ENCODE measurements at regions not wholly inside any gene's neighbourhood (a gene's known extent, or its start where the extent isn't known, plus 50 kb on each side); places are given as distances from the start of the nearest gene placed in this dataset.

DNA sequence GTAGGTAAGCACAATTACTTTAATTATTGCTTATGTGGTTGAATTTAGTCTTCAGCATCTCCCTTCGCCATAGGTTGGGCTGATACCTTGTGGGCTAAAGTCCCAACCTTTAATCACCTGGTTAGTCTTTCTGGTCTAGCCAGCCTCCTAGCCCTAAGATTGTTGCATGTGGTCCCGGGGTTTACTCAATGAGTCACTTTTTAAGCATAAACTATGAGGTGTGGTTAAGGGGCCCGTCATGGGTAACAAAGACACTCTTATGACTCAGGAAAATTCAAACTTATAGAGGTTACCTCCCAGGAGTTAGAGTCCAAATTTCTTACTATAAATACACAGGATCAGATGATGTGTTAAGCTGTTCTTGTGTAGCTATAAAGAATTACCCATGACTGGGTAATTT, 841.6 kb downstream of the TRIB2 start:
- no peak for DNase-seq

DNA sequence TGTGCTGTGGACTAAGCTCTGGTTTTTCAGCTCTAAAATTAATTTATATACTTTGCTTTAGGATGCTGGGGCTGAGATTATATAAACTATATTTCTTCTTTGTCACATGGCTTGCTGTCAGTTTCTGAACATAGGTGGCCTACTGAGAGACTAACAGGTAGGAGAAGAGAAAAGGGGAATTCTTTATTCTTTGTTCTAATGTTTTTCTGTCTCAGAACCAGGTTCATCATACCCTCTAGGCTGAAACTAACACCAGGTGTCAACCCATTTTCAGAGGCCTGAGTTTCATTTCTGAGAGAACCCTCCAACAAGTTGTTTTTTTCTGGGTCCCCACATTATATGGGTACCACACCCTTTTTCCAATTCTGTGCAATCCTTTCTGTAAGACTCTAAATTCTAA, 843.6 kb downstream of the TRIB2 start:
- DNase-seq = no peak

DNA sequence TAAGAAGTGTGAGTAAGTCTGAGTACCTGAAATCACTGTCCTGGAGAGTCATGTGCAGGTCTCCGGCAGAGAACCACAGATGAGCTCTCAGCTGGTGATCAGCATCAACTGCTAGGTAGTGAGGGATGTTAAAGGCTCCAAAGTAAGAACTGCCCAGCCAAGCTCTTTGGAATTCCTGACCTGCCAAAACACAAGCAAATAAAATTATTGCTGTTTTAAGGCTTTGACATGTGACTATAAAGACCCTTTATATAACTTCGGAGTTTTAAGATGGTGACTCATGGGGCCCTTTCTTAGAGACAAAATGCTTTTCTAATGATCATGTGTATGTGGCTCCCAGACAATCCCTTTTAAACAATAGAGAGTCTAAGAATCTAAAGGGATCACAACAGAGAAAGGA, 855.7 kb downstream of the TRIB2 start:
- no peak for DNase-seq

DNA sequence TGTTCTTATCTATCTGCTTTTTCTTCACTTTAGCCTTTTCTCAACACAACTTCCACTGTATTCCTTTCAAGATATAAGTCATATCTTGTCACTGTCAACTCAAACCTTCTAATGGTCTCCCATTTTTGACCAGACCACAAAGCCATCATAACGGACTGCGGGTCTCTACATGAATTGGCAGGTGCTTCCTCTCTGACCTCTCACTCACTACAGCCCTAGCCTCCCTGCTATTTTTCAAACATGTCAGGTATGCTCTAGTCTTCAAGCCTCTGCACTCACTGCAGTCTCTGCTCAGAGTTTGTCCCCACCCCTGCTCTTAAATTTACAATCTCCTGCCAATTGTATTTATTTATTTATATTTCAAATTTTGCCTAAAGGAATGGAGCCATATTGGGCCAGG, 858.1 kb downstream of the TRIB2 start:
- no peak for DNase-seq

DNA sequence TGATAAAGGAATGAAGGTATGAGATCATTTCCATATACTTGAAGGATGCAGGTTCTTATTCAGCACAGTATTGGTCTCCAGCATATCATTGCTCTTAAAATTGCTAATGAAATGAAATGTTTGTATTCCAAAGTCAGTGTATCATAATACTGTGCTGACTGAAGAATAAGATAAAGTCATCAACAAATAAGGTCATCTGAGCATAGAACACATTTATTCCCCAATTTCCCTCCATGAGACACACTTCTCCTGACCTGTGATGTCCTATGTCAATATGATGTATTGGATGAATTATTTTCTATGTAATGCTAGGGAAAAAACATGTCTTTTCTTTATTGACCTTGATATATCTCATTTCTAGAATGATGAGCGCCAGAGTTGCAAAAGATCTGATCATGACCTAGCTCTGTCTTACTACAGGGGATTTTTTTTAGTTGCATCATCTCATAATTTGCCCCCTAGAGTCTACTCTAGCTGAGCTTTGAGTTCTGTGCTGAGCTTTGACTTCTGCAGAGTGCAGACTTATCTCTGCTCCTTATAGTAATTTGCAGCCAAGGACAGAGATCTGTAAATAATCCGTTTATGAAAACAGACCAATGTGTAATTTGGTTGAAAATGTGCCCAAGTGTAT, 859.8 kb downstream of the TRIB2 start:
- no peak for DNase-seq

DNA sequence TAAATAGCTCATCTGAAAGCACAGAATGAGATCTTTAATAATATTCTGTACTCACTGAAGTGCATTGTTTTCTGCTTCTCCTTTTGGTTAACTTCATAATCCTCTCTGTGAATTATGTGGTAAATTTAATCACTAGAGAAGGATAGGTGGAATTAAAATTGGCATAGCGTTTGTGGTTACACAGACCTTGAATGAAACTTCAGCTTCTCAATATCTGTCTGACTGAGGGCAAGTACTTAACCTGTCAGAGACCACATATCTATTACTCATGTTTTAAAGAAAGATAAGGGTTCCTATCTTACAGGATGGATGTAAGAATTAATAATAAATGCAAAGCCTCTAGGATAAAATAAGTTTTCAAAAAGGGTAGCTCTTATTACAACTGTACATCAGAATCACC, 861.8 kb downstream of the TRIB2 start:
- no peak for DNase-seq

DNA sequence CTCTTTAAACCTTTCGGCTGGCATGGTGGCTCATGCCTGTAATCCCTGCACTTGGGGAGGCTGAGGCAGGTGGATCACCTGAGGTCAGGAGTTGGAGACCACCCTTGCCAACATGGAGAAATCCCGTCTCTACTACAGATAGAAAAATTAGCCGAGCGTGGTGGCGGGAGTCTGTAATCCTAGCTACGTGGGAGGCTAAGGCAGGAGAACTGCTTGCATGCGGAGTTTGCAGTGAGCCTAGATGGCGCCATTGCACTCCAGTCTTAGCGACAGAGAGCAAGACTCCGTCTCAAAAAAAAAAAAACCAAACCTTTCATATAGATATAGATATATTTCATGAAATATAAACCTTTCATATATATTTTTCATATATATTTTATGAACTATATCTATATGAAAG, 864.7 kb downstream of the TRIB2 start:
- no peak for DNase-seq

DNA sequence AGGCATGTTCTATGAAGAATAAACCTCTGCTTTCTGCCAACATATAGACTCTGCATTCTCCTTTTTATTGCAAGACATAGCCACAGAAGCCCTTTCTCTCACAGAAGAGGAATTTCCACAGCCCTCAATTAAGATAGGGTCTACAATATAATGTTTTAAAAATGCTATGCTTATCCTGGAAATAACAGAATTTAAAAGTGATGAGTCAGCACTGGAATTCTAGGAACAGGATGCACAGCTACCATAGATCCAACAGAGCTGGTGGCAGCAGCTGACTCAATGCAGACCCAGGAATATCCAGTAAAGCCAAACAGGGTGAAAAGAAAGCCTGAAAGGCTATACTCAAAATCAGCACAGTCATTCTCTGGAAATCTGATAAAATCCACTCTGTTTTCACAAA, 866.9 kb downstream of the TRIB2 start:
- no peak for DNase-seq

DNA sequence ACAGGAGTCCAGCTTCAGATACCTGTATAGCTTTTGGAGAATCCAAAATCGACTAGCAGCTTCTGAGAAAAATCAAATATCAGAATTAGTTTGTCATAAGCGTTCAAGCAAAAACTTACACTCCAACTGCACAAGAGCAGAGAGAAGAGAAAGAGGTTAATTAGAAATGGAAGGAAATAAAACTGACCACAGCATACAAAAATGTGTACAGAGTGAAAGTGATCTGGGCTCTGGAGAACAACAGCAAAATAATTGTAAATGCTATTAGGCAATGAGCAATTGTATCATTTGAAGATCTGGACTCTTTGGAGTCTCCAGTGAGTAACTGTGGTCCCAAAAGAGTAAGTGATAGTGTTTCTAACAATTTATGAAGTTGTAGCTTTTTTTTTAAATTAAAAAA, 867.3 kb downstream of the TRIB2 start:
- no peak for DNase-seq

DNA sequence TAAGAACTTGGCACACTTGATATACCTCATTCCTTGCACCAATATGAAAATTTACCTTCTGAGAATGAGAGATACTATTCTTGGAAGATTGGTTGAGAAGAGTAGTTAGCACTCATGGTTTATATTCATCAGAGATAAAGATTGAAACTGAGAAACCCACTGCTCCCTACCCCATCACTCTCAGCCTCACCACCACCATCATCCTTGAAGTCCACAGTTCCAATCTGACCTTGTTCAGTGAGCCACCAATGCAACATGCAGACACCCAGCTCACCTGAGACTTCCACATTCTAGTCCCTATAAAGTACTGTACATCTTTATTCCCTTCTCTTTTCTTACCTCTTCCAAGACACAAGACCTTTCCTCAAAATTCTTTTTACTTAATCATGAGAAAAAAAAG, 869.0 kb downstream of the TRIB2 start:
- no peak for DNase-seq

DNA sequence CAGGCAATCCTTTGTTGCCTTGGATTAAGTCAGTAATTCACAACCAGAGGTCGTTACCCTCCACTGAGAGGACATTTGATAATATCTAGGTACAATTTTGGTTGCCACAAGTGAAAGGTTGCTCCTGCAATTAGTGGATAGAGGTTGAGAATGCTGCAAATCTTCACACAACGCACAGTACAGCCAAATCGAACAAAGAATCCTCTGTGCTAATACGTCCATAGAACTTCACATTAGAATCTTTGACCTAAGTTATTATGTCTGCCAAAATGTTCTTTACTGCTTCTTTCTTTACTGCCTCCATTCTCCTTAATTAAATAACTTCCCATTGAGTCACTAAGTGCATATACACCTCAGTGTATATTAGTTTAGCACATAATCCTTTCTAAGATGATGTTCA, 879.5 kb downstream of the TRIB2 start:
- no peak for DNase-seq

DNA sequence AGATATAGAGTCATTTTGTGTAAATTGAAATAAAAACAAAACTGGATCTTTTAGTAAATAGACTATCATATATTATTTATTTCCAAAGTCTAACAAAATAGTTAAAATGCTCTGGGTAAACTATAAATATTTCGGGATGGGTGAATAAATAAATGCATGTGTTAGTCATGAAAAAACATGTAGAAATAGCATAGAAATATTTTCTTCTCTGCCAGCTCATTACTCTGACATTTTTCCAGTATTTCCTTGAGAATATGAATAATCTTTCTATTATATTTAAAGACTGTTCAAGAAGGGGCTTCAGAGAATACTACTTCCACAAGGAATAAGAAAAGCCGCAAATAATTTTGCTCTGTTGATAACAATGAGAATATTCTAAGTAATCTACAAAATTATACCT, 880.4 kb downstream of the TRIB2 start:
- no peak for DNase-seq

DNA sequence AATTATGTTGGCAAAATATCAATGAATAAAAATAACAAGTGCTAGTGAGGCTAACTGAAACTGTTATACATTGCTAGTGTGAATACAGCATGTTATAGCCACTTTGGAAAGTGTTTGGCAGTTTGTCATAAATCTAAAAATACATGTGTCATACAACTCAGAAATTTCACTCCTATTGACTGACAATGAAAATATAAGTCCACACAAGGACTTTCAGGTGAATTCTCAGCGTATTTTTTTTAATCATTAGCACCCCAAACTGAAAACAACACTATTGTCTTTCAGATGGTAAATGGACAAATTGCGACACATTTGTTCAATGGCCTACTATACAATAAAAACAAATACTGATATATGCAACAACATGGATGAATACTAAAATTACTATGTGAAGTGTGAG, 884.8 kb downstream of the TRIB2 start:
- no peak for DNase-seq

DNA sequence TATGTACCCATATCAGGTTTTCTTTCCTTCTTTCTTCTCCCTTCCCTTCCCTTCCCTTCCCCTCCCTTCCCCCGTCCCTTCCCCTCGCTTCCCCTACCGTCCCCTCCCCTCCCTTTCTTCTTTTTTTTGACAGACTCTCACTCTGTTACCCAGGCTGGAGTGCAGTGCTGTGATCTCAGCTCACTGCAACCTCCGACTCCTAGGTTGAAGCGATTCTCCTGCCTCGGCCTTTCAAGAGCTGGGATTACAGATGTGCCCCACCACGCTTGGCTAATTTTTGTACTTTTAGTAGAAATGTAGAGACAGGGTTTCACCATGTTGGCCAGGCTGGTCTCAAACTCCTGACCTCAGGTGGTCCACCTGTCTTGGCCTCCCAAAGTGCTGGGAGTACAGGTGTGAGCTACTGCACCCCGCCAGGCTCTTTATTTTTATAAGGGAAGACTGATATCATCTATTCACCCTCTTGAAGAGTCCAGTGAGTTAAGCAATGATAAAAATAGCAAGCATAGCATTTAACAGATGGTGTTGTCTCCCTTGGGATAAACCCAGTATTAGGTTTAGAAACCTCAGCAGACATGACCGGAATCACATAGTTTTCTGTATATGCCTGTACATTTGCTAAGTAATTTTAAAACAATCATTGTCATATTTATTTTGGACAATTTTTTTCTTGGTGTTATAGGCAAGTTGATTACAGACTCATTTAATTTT, 888.4 kb downstream of the TRIB2 start:
- no peak for DNase-seq

DNA sequence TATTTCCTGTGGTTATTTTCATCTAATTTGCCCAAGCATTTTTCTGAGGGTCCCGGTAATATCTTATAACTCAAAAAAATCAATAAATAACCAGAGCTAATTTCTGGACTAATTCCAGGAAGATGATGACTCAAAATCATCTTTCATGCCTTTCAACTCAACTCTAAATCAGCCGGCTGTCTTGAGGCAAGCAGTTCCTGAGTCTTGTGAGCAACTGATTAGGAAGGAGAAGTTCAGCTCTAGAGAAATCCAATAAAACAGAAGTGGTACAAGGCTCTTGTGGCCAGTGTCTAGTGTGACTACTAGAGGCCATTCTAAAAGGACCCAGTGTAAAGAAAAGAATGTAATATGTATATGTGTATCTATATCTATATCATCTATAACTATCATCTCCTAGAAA, 890.4 kb downstream of the TRIB2 start:
- DNase-seq = no peak

DNA sequence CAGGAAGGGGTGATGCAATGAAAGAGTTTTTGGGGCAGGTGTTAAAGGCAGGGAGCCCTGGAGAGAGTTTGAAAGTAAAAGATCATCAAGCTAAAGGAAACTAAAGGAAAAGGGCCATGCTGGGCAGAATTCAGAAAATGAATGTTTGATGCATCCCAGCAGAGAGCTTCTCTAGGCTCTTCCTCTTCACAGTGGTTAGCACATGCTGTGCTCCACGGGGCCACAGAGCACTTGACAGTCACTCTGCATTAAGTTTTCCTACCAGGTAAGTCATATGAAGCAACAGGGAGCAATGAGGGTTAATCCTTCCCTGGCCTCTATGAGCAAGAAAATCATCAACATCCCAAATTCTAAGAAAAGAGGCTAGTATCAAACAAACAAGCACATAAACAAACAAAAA, 895.2 kb downstream of the TRIB2 start:
- DNase-seq = no peak

DNA sequence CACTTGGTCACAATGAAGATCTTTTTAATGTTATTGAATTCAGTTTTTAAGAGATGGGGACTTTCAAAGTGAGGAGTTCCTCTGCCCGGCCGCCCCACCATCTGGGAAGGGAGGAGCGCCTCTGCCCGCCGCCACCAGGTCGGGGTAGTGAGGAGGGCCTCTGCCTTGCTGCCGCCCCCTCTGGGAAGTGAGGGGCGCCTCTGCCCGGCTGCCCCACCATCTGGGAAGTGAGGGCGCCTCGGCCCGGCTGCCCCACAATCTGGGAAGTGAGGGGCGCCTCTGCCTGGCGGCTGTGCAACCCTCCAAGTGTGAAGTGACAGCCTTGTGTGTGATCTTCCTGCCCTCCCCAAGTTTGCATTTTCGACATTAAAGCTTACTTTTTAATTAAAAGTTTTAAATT, 899.3 kb downstream of the TRIB2 start:
- DNase-seq = no peak

DNA sequence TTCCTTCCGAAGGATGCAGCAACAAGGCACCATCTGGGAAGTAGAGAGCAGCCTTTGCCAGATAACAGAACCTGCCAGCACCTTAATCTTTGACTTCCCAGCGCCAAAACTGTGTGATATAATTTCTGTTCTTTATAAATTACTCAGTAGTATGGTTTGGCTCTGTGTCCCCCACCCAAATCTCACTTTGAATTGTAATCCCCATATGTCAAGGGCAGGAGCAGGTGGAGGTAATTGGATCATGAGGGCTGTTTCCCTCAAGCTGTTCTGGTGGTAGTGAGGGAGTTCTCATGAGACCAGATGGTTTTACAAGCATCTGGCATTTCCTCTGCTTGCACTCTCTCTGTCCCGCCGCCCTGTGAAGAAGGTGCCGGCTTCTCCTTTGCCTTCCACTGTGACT, 899.9 kb downstream of the TRIB2 start:
- no peak for DNase-seq

DNA sequence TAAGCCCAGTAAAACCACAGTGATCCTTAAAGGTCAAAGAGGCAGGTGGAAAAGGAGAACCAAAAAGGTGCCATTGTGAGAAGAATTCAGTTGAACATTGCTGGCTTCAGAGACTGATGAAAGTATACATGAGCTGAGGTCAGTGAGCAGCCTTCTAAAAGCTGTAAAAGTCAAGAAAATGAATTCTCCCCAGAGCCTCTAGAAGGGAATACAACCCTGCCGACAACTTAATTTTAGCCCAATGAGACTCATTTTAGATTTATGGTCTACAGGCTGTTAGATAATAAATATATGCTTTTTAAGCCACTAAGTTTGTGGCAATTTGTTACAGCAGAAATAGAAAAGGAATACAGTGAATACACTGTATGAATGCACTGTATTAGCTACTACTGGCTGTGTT, 911.4 kb downstream of the TRIB2 start:
- DNase-seq = no peak

DNA sequence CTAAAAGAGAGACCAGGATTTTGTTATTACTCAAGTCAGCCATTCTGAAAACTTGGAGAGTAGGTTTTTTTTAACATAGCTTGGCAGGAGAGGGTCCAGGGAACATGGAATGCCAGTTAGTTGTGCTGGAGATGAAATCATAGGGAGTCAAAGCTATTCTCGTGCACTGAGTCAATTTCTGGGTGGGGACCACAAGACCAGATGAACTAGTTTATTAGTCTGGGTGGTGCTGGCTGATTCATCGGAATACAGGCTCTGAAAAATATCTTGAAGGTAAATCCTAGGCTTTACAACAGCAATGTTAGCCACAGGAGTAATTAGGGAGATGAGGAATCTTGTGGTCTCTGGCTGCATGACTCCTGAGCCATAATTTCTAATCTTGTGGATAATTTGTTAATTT, 921.4 kb downstream of the TRIB2 start:
- DNase-seq = no peak

DNA sequence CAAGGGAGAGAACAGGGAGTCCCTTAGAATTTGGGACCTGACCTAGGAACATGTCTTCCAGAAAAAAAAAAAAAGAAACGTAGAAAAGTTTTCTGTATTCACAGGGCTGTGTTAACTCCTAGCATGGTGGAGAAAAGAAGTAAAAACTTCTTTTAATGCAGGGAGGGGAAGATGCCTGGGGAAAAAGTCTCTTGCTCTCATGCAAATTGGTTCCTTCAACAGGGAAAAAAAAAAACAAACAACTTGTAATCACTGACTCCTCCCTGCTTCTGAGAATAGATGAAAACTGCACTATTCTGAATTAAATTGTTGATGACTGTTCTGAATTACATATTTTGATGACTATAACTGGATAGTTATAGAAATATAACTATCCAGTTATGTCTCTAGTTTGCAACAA, 933.2 kb downstream of the TRIB2 start:
- DNase-seq = no peak

DNA sequence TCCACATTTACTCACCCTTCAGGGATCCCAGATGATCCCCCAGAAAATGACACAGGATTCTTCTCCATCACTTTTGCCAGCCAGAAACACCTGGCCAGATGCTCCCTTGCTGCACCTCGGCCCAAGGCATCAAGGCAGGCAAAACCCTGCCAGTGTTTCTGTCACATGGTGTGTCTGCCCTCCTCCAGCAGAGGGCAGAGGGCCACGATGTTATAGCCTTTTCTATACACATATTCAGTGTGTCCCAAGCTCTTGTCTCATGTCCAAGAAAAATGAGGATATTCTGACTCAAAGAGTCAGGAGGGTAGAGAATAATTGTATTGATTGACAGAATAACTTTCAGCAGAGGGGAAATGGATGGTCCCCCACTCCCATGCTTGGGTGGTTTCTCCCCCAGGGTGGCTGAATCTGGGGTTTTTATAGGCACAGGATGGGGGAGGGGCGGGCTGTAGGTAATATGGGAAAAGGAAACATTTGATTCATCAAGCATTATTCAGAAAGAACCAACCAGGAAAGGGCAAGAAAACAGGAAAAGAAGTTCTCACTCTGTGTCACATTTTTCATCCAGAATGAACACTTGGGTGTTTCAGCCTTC, 933.9 kb downstream of the TRIB2 start:
- DNase-seq = no peak

DNA sequence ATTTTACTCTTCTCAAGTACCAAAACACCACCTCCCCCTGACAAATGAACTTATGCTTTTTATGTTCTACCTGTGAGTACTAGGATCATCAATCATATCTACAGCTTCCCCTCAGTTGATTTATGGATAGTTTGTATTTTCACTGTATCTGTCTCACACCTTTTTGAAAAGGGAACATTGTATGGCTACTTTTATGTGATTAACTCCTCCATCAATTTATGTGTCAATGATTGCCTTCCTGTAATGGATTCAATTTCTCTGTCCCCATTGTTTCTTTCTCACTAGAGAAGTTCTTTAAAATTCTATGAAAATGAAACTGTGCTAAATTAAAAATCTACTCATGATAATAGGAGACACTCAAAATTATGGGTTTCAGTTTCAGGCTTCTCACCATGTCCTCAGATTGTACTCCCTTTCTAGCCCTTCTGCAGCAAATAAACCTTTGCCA, 935.0 kb downstream of the TRIB2 start:
- DNase-seq = no peak

DNA sequence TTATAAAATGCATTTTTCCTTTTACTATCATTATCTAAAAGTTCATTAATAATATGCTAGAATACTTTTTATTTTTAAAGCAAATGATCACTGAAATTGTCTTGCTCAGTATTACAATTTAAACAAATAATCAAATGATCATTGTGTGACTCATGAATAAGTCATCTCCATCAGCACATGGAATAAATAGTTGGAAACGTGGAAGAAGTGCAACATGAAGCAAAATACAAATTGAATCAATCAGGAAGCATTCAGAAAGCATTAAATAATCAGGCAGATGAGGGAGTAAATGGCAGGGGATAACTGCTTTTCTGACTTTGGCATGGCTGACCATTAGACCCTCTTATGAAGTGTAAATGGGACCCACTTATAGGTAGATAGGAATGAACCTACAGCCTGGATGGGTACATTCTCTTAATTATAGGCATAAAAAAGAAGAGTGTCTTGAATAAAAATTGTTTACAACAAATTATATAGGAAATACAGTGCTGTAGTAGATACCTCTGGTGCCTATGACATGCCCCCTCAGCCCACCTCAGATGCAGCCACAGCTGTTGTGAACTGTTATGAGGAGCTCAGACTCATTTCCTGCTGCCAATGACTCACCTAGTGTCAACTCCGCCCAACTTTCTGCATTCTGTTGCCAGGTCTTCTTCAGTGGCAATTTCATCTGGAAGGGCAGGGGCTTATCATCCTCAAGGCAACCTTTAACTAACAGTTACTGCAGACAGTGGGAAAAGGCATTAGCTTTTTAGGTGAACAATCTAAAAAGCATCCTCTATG, 936.0 kb downstream of the TRIB2 start:
- no peak for DNase-seq
